ENCODE measurements at regions not wholly inside any gene's neighbourhood (a gene's known extent, or its start where the extent isn't known, plus 50 kb on each side); places are given as distances from the start of the nearest gene placed in this dataset.

DNA sequence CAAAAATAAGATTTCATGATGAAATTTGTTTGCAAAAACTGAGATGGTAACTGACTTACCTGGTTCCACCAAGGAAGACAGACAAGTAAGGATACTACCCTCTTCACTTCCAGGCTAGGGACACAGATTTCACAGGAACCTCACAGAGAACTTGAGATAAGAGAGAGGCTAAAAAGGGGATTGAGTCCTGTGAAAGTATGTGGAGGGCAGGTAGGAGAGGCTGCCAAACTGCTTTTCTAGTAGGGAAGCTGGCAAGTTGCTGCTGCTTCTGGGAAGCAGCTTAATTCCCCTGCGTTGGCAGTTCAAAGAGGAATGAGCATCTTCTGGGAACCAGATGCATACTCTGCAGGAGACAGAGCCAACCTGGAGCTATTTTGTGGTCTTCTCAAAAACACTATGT is 841.6 kb downstream of the CCSER2 start:
- TF ChIP-seq, protein P1, sequence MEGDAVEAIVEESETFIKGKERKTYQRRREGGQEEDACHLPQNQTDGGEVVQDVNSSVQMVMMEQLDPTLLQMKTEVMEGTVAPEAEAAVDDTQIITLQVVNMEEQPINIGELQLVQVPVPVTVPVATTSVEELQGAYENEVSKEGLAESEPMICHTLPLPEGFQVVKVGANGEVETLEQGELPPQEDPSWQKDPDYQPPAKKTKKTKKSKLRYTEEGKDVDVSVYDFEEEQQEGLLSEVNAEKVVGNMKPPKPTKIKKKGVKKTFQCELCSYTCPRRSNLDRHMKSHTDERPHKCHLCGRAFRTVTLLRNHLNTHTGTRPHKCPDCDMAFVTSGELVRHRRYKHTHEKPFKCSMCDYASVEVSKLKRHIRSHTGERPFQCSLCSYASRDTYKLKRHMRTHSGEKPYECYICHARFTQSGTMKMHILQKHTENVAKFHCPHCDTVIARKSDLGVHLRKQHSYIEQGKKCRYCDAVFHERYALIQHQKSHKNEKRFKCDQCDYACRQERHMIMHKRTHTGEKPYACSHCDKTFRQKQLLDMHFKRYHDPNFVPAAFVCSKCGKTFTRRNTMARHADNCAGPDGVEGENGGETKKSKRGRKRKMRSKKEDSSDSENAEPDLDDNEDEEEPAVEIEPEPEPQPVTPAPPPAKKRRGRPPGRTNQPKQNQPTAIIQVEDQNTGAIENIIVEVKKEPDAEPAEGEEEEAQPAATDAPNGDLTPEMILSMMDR (conservative IDR thresholded peaks at IDR 0.05; ENCODE audit: low read depth, low read length) = no peak
- TF ChIP-seq RFX5 (IDR thresholded peaks at IDR 0.05; ENCODE audit: low read depth, low read length) (no peak), POLR2A (IDR thresholded peaks at IDR 0.05; ENCODE audit: low read depth, low read length) (no peak), NFE2L2 (IDR thresholded peaks at IDR 0.05; ENCODE audit: low read depth, low read length) (no peak), FOS (IDR thresholded peaks at IDR 0.05; ENCODE audit: low read depth, low read length) (no peak), MAZ (IDR thresholded peaks at IDR 0.05; ENCODE audit: borderline replicate concordance, low read depth, low read length) (no peak), SMC3 (IDR thresholded peaks at IDR 0.05; ENCODE audit: low read depth, low read length) (no peak), RAD21 (IDR thresholded peaks at IDR 0.05; ENCODE audit: low read length) (no peak), RCOR1 (IDR thresholded peaks at IDR 0.05; ENCODE audit: insufficient replicate concordance, low read length) (no peak), CEBPB (IDR thresholded peaks at IDR 0.05; ENCODE audit: low read depth, low read length) (no peak), MXI1 (IDR thresholded peaks at IDR 0.05; ENCODE audit: borderline replicate concordance, low read depth, low read length) (no peak)
- TF ChIP-seq, protein P2, sequence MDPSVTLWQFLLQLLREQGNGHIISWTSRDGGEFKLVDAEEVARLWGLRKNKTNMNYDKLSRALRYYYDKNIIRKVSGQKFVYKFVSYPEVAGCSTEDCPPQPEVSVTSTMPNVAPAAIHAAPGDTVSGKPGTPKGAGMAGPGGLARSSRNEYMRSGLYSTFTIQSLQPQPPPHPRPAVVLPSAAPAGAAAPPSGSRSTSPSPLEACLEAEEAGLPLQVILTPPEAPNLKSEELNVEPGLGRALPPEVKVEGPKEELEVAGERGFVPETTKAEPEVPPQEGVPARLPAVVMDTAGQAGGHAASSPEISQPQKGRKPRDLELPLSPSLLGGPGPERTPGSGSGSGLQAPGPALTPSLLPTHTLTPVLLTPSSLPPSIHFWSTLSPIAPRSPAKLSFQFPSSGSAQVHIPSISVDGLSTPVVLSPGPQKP (IDR thresholded peaks at IDR 0.05; ENCODE audit: borderline replicate concordance, low read depth, low read length) = no peak
